ENCODE measurements at regions not wholly inside any gene's neighbourhood (a gene's known extent, or its start where the extent isn't known, plus 50 kb on each side); places are given as distances from the start of the nearest gene placed in this dataset.
"Not testable (repeated sequence)": the region's sequence is repeated elsewhere in the genome, so short reads cannot be mapped to it uniquely, and the experiment has no call there.

DNA sequence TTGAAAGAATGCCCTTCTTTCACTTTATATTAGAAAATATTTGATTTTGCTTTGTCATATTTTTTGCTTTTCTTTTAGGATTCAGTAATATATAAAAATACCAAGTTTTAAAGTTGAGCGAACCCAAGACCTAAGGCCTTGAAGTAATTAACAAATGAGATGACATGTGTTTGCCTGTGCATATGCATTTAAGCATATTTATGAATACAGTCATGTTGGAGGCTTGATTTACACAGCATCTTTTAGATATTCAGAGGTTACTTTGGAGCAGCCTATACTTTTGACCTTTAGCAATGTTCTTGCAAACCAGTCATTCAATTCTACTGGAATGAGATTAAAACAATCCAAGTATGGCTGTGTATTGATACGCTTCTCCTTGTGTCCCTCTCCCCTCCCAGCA is 425.1 kb downstream of the KCNJ18 start:
- TF ChIP-seq POLR2A (IDR thresholded peaks at IDR 0.05), result not testable (repeated sequence)
- TF ChIP-seq, protein P1, sequence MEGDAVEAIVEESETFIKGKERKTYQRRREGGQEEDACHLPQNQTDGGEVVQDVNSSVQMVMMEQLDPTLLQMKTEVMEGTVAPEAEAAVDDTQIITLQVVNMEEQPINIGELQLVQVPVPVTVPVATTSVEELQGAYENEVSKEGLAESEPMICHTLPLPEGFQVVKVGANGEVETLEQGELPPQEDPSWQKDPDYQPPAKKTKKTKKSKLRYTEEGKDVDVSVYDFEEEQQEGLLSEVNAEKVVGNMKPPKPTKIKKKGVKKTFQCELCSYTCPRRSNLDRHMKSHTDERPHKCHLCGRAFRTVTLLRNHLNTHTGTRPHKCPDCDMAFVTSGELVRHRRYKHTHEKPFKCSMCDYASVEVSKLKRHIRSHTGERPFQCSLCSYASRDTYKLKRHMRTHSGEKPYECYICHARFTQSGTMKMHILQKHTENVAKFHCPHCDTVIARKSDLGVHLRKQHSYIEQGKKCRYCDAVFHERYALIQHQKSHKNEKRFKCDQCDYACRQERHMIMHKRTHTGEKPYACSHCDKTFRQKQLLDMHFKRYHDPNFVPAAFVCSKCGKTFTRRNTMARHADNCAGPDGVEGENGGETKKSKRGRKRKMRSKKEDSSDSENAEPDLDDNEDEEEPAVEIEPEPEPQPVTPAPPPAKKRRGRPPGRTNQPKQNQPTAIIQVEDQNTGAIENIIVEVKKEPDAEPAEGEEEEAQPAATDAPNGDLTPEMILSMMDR (IDR thresholded peaks at IDR 0.05), result not testable (repeated sequence)
